Activated CD4-positive, alpha-beta T cell treated with anti-CD3 and anti-CD28 coated beads, Interleukin-2, amount 50 U/mL, for 4 hours (primary cell): ENCODE measurements at regions not wholly inside any gene's neighbourhood (a gene's known extent, or its start where the extent isn't known, plus 50 kb on each side); places are given as distances from the start of the nearest gene placed in this dataset.
"Not testable (repeated sequence)": the region's sequence is repeated elsewhere in the genome, so short reads cannot be mapped to it uniquely, and the experiment has no call there.

ENCODE experiments used
- DNase-seq, 2 experiments: peaks; one replicate each; pipeline ENCODE4 v3.0.0-alpha.2; 2020

DNA sequence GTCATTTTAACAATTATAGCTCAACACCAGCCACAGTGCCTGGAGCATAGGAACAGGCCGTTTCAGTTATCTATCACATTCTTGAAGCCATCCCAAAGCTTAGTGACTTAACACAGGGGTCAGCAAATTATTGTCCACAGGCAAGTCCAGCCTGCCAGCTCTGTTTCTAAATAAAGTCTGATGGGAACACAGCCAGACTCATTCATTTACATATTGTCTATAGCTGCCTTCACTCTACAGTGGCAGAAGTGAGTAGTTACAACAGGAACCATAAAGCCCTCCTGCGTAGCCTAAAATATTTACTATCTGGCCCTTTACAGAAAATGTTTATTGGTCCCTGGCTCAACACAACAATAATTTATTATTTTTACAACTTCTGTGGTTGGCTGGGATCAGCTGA, 407.5 kb upstream of the AUTS2 start:
- no peak for DNase-seq

GRCh38 chr7:69192134-69192533, 406.1 kb upstream of the AUTS2 start:
- DNase-seq, result no peak

DNA sequence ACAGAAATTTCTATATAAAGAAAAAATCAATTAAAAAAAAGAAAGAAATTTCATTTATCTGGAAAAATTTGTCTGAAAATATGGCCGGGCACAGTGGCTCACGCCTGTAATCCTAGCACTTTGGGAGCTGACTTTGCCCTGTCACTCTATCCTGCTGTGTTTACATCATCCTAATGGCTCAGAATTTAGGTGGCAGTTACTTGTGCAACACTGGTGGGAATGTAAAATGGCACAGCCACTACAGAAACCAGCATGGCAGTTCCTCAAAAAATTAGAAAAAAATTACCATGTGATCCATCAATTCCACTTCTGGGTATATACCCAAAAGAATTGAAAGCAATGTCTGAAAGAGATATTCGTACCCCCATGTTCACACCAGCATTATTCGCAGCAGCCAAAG, 405.2 kb upstream of the AUTS2 start:
- DNase-seq, result no peak

- no peak for DNase-seq
These were observed 401.7 kb upstream of the AUTS2 start for GRCh38 chr7:69196593-69196992.

GRCh38 chr7:69198250-69198649, 400.0 kb upstream of the AUTS2 start:
- DNase-seq, result no peak

DNA sequence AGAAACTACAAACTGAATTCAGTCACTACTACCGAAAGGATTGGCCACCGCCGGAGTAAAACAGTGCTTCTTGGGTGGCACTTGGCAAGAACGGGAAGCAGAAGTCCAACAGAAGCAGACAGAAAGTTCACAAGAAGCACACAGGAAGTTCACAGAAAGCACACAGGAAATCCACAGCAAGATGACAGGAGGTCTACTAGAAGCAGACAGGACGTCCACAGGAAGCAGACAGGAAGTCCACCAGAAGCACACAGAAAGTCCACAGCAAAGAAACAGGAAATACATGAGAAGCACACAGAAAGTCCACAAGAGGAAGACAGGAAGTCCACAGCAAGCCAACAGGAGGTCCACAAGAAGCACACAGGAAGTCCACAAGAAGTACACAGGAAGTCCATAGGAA, 399.2 kb upstream of the AUTS2 start:
- no peak for DNase-seq

DNA sequence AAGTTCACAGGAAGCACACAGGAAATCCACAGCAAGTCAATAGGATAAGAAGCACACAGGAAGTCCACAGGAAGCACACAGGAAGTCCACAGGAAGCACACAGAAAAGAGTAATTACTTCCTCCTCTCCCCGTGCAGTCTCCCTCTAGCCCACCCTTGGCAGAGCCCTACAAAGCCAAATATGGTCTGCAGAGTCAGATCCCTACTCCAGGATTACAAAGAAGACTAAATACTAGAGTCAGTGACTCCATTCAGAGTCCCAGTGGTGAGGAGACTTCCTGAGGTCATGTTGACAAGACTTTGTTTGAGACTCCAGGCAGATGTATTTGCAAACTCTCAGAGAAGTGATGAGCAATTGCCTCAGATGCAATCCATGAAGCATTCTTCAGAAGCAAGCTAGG, 398.6 kb upstream of the AUTS2 start:
- DNase-seq, result no peak

DNA sequence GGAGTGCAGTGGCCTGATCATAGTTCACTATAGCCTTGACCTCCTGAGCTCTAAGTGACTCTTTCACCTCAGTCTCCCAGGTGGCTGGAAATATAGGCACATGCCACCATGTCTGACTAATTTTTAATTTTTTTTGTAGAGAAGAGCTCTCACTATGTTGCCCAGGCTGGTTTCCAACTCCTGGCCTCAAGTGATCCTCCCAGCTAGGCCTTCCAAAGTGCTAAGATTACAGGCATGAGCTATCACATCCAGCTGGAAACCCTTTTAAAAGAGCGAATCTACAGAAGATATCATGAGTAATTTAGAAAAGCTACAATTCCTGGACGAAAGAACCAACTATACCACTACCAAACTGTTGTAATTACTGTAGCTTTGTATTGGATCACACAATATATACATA, 394.4 kb upstream of the AUTS2 start:
- no peak for DNase-seq

DNA sequence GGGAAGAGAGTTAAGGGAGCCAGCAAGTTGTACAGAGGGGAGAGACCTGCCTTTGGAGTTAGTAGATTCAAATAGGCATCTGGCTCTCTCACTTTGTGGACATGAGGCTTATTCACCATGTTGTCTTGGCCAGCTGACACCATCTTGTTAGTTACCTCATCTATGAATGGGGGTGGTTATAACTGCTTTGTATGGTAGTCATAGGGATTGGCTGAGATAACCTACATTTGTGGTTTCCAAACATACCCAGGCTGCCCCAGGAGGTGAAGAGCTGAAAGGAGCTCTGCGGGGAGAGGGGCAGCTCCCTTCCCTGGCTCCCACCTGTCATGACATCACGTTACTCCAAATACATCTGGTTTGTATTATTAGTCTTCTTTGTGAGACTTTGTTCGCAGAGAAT, 393.3 kb upstream of the AUTS2 start:
- DNase-seq, result no peak

- DNase-seq, result no peak
These were observed 392.7 kb upstream of the AUTS2 start for GRCh38 chr7:69205581-69205980.

- no peak for DNase-seq
These were observed 390.0 kb upstream of the AUTS2 start for GRCh38 chr7:69208276-69208675.

DNA sequence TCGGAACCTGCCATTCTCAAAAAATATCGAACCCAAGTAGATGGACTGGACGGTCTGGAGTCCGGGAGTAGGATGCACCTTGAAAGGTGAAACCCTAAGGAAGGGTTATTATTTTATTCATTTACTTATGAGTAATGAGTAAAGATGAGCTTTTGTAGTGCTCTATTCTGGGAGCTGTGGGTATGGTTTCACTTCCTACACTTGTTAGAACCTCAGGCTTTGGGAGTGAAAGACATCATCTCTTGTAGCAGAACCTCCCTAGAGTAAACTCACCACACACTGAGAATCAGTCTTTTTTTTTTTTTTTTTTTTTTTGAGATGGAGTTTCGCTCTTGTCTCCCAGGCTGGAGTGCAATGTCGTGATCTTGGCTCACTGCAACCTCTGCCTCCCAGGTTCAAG, 389.4 kb upstream of the AUTS2 start:
- DNase-seq, result no peak

DNA sequence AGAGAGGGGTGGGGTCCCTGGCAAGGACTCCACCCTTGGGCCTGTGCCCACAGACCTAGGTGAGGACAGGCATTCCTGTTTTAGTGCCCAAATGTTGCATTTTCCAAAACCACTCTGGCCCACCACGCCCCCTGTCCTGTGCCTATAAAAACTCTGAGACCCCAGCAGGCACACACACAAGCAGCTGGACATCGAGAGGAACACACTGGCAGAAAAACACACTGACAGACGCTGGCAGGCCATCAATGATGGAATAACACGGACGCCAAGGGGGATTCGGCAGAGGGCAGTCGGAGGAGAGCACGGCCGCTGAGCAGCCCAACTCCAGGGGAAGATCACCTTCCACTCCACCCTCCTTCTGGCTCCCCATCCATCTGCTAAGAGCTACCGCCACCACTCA, 386.9 kb upstream of the AUTS2 start:
- DNase-seq, result no peak

DNA sequence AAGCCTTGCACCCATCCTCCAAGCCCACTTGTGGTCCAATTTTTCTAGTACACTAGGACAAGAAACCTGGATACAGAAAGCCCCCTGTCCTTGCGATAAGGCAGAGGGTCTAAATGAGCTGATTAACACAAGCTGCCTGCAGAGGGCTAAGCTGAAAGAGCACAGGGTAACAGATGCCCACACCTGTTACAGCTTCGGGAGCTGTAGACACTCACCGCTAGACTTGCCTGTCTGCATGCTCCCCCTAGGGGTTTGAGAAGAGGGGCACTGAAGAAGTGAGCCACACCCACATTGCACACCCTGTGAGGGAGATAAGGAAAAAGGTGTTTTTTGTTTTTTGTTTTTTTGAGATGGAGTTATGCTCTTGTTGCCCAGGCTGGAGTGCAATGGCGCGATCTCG, 386.5 kb upstream of the AUTS2 start:
- DNase-seq, result no peak

GRCh38 chr7:69213878-69214277, 384.4 kb upstream of the AUTS2 start:
- DNase-seq, result no peak

DNA sequence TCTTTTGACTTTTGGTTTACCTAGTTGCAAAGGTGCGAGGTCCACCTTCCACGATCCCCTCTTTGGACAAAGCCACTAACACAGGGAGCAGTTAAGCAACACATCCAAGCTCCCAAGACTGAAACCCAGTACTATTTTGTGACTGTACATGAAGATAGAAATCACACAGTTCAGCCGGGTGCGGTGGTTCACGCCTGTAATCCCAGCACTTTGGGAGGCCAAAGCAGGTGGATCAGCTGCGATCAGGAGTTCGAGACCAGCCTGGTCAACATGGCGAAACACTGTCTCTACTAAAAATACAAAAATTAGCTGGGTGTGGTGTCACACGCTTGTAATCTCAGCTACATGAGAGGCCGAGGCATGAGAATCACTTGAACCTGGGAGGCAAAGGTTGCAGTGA, 382.8 kb upstream of the AUTS2 start:
- not testable (repeated sequence) for DNase-seq

GRCh38 chr7:69217516-69218350, 380.5 kb upstream of the AUTS2 start:
- DNase-seq, result no peak

- DNase-seq, result no peak
These were observed 379.7 kb upstream of the AUTS2 start for GRCh38 chr7:69218576-69218975.

- DNase-seq, result no peak
These were observed 378.9 kb upstream of the AUTS2 start for GRCh38 chr7:69219381-69219780.

- DNase-seq, result no peak
These were observed 372.9 kb upstream of the AUTS2 start for GRCh38 chr7:69225259-69225943.

- no peak for DNase-seq
These were observed 370.0 kb upstream of the AUTS2 start for GRCh38 chr7:69228212-69228811.

- DNase-seq, result no peak
These were observed 365.6 kb upstream of the AUTS2 start for GRCh38 chr7:69232445-69233376.

DNA sequence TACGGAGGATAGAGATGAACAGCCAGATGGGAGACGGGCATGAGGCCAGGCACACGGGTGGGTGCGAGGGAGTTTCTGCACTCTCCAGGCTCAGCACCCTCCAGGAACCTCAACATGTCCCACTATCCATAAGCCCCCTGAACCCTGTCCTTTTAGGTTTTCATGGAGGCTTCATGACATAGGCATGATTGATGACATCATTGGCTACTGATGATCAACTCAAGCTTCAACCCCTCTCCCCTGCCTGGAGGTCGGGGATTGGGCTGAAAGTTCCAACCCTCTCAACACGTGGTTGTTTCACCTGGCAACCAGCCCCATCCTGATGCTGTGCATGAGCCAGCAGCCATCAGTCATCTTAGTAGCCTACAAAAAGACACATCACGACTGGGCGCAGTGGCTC, 360.7 kb upstream of the AUTS2 start:
- no peak for DNase-seq
